Transverse colon (tissue), 4 donors: ENCODE measurements at regions not wholly inside any gene's neighbourhood (a gene's known extent, or its start where the extent isn't known, plus 50 kb on each side); places are given as distances from the start of the nearest gene placed in this dataset.

Source experiments
- CTCF ChIP-seq, 5 experiments: fragments of 200-600 bp in 3 of 5; fragments of 450-650 bp in 2 of 5; sonication (generic) in 3 of 5; IDR thresholded peaks; 1 replicate in 2 of 5; 2 replicates in 3 of 5; pipeline ENCODE4 v1.5.1; 2016 to 2017; ENCODE audit warnings: antibody characterized with exemption in 5 of 5, inconsistent platforms in 3 of 5, mild to moderate bottlenecking in 2 of 5, moderate library complexity in 1 of 5
- EP300 ChIP-seq: sonication (generic); formaldehyde crosslinking; IDR thresholded peaks from one replicate; pipeline ENCODE4 v1.6.1; 2017; ENCODE audit warnings: antibody characterized with exemption, low read depth
- POLR2A ChIP-seq: fragments of 450-650 bp; IDR thresholded peaks from one replicate; pipeline ENCODE4 v1.6.1; 2016; ENCODE audit warnings: antibody characterized with exemption, mild to moderate bottlenecking, moderate library complexity
- POLR2AphosphoS5 ChIP-seq, 3 donors: sonication (generic); formaldehyde crosslinking; IDR thresholded peaks; one replicate each; pipeline ENCODE4 v1.6.1; 2016; ENCODE audit warnings: antibody characterized with exemption in 3 of 3

- TF ChIP-seq CTCF (IDR thresholded peaks at IDR 0.05), result no peak
- no peak for TF ChIP-seq POLR2AphosphoS5 (IDR thresholded peaks at IDR 0.05)
- TF ChIP-seq EP300, result no peak
- no peak for TF ChIP-seq POLR2A
Measured at GRCh38 chr7:118844748-118845147, 620.2 kb downstream of the ANKRD7 start.
